K562 (cell line): ENCODE measurements at regions not wholly inside any gene's neighbourhood (a gene's known extent, or its start where the extent isn't known, plus 50 kb on each side); places are given as distances from the start of the nearest gene placed in this dataset.
A peak's percentile ranks its signal among the peaks of the same experiment; 100 is the strongest.

Source experiments
- ATAC-seq: fragments of 200-7000 bp; cut with Tn5 transposase; 3 replicates; pipeline ENCODE4 v1.9.1; 2020; ENCODE audit warnings: moderate library complexity
- BruUV-seq: library from RNA; stranded (reverse); fragments of 400-500 nt; replicated peaks from 2 replicates; lab custom pipeline; 2021; lab: Mats Ljungman, UMichigan
- CTCF ChIA-PET: fragments of 300-600 bp; formaldehyde crosslinking; extraction: SDS; loops from one replicate; lab custom pipeline; 2021; ENCODE audit warnings: low intra/inter-chr PET ratio; lab: Yijun Ruan, JAX
- POLR2A ChIA-PET: fragments of 300-600, 350-650 bp; sonication (Branson Sonifier 250); formaldehyde crosslinking; extraction: SDS; loops from one replicate; lab custom pipeline; 2021; ENCODE audit warnings: antibody characterized with exemption, inconsistent platforms; lab: Yijun Ruan, JAX
- DNase-seq, 4 experiments: peaks; one replicate each; pipeline versions ENCODE4 v3.0.0 to v3.0.0-alpha.2; 2011 to 2018; ENCODE audit warnings: low spot score in 3 of 4, mixed read lengths in 3 of 4; ENCODE audit errors: extremely low read depth in 1 of 4
- FAIRE-seq: peaks from 2 replicates; lab custom pipeline; 2011; peaks lifted over from hg19 to GRCh38; lab: Jason Lieb, UNC
- H2AFZ ChIP-seq: 2 replicates; pipeline ENCODE4 v1.6.0; 2011; ENCODE audit warnings: low read depth, low read length, control low read depth, inconsistent platforms
- H3K27ac ChIP-seq: fragments of 200-600 bp; 3 replicates; pipeline ENCODE4 v1.8.0; 2011; ENCODE audit warnings: low read depth, mild to moderate bottlenecking, control low read depth, inconsistent platforms, low read length, moderate library complexity, mixed read lengths; ENCODE audit errors: extremely low read depth
- H3K27me3 ChIP-seq, 2 experiments: fragments of 300-600 bp in 1 of 2; 2 replicates in 1 of 2; 3 replicates in 1 of 2; pipeline versions ENCODE4 v1.6.0 to v1.8.0; 2011; ENCODE audit warnings: inconsistent platforms in 2 of 2, low read length in 2 of 2, mild to moderate bottlenecking in 1 of 2, mixed read lengths in 1 of 2, moderate library complexity in 1 of 2; ENCODE audit not compliant: control insufficient read depth in 2 of 2, insufficient read depth in 2 of 2
- H3K36me3 ChIP-seq: fragments of 300-600 bp; 3 replicates; pipeline ENCODE4 v1.8.0; 2011; ENCODE audit warnings: mild to moderate bottlenecking, low read length, inconsistent platforms; ENCODE audit not compliant: control insufficient read depth, insufficient read depth
- H3K4me1 ChIP-seq, 2 experiments: fragments of 200-600 bp in 1 of 2; replicated peaks in 1 of 2; 2 replicates in 1 of 2; 3 replicates in 1 of 2; pipeline versions ENCODE4 v1.5.1 to v1.8.0; 2011; ENCODE audit warnings: inconsistent platforms in 2 of 2, low read length in 2 of 2, mild to moderate bottlenecking in 1 of 2, mixed read lengths in 1 of 2, moderate library complexity in 1 of 2; ENCODE audit not compliant: control insufficient read depth in 2 of 2, insufficient read depth in 2 of 2
- H3K4me2 ChIP-seq: 2 replicates; pipeline ENCODE4 v1.6.1; 2011; ENCODE audit warnings: low read length, control low read depth, inconsistent platforms, mixed read lengths; ENCODE audit not compliant: insufficient read depth
- H3K4me3 ChIP-seq: fragments of 200-600 bp; sonication (generic), shearing (Covaris generic); 2 replicates; pipeline ENCODE4 v1.5.1; 2016; ENCODE audit warnings: control low read depth, inconsistent platforms
- H3K79me2 ChIP-seq: fragments of 200-600 bp; 3 replicates; pipeline ENCODE4 v1.8.0; 2011; ENCODE audit warnings: low read length, inconsistent platforms; ENCODE audit not compliant: control insufficient read depth, insufficient read depth
- H3K9ac ChIP-seq, 2 experiments: 2 replicates each; pipeline versions ENCODE4 v1.6.0 to v1.6.1; 2011; ENCODE audit warnings: low read depth in 2 of 2, low read length in 2 of 2, control low read depth in 1 of 2, inconsistent platforms in 1 of 2, mild to moderate bottlenecking in 1 of 2, mixed read lengths in 1 of 2; ENCODE audit not compliant: insufficient read depth in 1 of 2
- H3K9me1 ChIP-seq: one replicate; pipeline ENCODE4 v1.6.0; 2011; ENCODE audit warnings: inconsistent platforms, mild to moderate bottlenecking, low read length, moderate library complexity; ENCODE audit not compliant: control insufficient read depth, insufficient read depth
- H3K9me3 ChIP-seq: replicated peaks from 2 replicates; pipeline ENCODE4 v1.5.1; 2011; ENCODE audit warnings: low read depth, low read length, inconsistent platforms; ENCODE audit not compliant: control insufficient read depth, insufficient read depth
- H4K20me1 ChIP-seq: replicated peaks from 2 replicates; pipeline ENCODE4 v1.6.1; 2011; ENCODE audit warnings: low read length, inconsistent platforms, mixed read lengths; ENCODE audit not compliant: control insufficient read depth, insufficient read depth
- CXXC5 ChIP-seq: fragments of 250-450 bp; sonication (Bioruptor Pico); IDR thresholded peaks from 2 replicates; pipeline ENCODE4 v1.8.0; 2022; ENCODE audit warnings: inconsistent platforms, mild to moderate bottlenecking, moderate library complexity
- DNMT1 ChIP-seq: fragments of 450-650 bp; IDR thresholded peaks from 2 replicates; pipeline ENCODE4 v1.6.1; 2016; ENCODE audit warnings: antibody characterized with exemption, mild to moderate bottlenecking
- EGR1 ChIP-seq: fragments of 450-650 bp; conservative IDR thresholded peaks from 2 replicates; pipeline ENCODE4 v1.6.1; 2017; ENCODE audit warnings: mild to moderate bottlenecking
- HDAC8 ChIP-seq: fragments of 450-650 bp; IDR thresholded peaks from 2 replicates; pipeline ENCODE4 v1.6.1; 2016; ENCODE audit warnings: mild to moderate bottlenecking, missing genetic modification characterization, moderate library complexity, missing compliant biosample characterization
- IFI16 ChIP-seq: fragments of 250-450 bp; sonication (Bioruptor Pico); IDR thresholded peaks from 2 replicates; pipeline ENCODE4 v2.1.2; 2022; ENCODE audit warnings: mild to moderate bottlenecking, inconsistent platforms
- KHSRP ChIP-seq: fragments of 450-650 bp; IDR thresholded peaks from 2 replicates; pipeline ENCODE4 v1.6.1; 2017
- PHB ChIP-seq: fragments of 250-450 bp; sonication (Bioruptor Pico); IDR thresholded peaks from 2 replicates; pipeline ENCODE4 v1.5.0; 2021
- PHB2 ChIP-seq: fragments of 450-650 bp; IDR thresholded peaks from 2 replicates; pipeline ENCODE4 v1.6.1; 2017; ENCODE audit warnings: low read depth
- ZKSCAN8 ChIP-seq: fragments of 200-800 bp; sonication (Bioruptor generic); IDR thresholded peaks from 2 replicates; pipeline ENCODE4 v1.6.1; 2016; ENCODE audit warnings: missing genetic modification characterization, missing compliant biosample characterization
- ZNF253 ChIP-seq: fragments of 250-450 bp; sonication (Bioruptor Pico); conservative IDR thresholded peaks from 2 replicates; pipeline ENCODE4 v1.6.1; 2021; ENCODE audit warnings: mild to moderate bottlenecking
- ZNF324 ChIP-seq: fragments of 250-450 bp; sonication (Bioruptor Pico); IDR thresholded peaks from 2 replicates; pipeline ENCODE4 v1.4.0; 2020; ENCODE audit warnings: mild to moderate bottlenecking
- WGBS: fragments of 100-300 bp; shearing (Covaris generic); methylation state at CpG from one replicate; pipeline ENCODE4 v1.1.6; 2016; ENCODE audit warnings: low coverage, mixed read lengths; ENCODE audit not compliant: insufficient coverage; ENCODE audit errors: missing lambda C conversion rate; 5-methylcytosine and 5-hydroxymethylcytosine counted together
- in situ Hi-C: fragments of 300-500 bp; cut with MboI; formaldehyde crosslinking; loops from 4 replicates; pipeline ENCODE4 v1.15.0; 2018; ENCODE audit warnings: inconsistent platforms, mixed read lengths
- intact Hi-C: fragments of 100-400 bp; cut with micrococcal nuclease; formaldehyde crosslinking; loops from 2 replicates; pipeline ENCODE4 v1.14.2; 2022
- TF ChIP-seq, protein P1 (sequence below): fragments of 200-400 bp; formaldehyde crosslinking; IDR thresholded peaks from 2 replicates; pipeline ENCODE4 v1.6.1; 2017; ENCODE audit warnings: mild to moderate bottlenecking, low read depth, low read length, moderate library complexity
- TF ChIP-seq, protein P2 (sequence below): fragments of 250-450 bp; sonication (Bioruptor Pico); IDR thresholded peaks from 2 replicates; pipeline ENCODE4 v1.8.0; 2022; ENCODE audit warnings: inconsistent platforms, mild to moderate bottlenecking, moderate library complexity, borderline replicate concordance

DNA sequence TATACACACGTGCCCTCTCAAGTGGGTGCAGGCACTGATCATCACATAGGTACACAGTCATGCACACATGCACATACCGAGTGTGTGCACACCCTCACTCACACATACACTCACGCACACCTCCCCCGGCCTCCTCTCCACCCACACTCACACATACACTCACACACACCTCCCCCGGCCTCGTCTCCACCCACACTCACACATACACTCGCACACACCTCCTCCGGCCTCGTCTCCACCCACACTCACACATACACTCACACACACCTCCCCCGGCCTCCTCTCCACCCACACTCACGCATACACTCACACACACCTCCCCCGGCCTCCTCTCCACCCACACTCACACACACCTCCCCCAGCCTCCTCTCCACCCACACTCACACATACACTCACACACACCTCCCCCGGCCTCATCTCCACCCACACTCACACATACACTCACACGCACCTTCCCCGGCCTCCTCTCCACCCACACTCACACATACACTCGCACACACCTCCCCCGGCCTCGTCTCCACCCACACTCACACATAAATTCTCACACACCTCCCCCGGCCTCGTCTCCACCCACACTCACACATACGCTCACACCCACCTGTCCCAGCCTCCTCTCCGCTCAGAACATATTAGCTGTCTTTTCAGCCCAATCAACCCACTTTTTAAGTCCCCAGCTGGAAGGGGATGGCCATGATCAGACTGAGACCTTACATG, 105.2 kb upstream of the VSTM2B start:
- Histone ChIP-seq H2AFZ (no peak overlapping the region), H3K9me3 (no peaks in the 10 kb centered on the region), H3K36me3 (no peaks in the 10 kb centered on the region), H3K9ac (no peak overlapping the region), H3K4me1 (no peaks in the 10 kb centered on the region), H3K4me3 (no peak overlapping the region), H3K4me2 (no peak overlapping the region), H3K79me2 (no peaks in the 10 kb centered on the region), H3K27me3 (no peaks in the 10 kb centered on the region; a peak in 1 of 5 replicates), H3K9me1 (no peaks in the 10 kb centered on the region), H4K20me1 (no peaks in the 10 kb centered on the region), H3K27ac (no peak overlapping the region)
- TF ChIP-seq EGR1 (peak; percentile 18; the same call in 1 of the 2 replicates), ZKSCAN8 (CRISPR knock-in tag) (no peak)
- DNase-seq (no peak), FAIRE-seq (no peak), ATAC-seq (no peak)
- 3% methylated on average over 14 of the region's 22 CpGs for WGBS
- BruUV-seq = no TSS peak
- in situ Hi-C loops = no loop called here
- ChIA-PET CTCF (no interaction called here), POLR2A (no interaction called here)
- intact Hi-C loops = no loop called here

DNA sequence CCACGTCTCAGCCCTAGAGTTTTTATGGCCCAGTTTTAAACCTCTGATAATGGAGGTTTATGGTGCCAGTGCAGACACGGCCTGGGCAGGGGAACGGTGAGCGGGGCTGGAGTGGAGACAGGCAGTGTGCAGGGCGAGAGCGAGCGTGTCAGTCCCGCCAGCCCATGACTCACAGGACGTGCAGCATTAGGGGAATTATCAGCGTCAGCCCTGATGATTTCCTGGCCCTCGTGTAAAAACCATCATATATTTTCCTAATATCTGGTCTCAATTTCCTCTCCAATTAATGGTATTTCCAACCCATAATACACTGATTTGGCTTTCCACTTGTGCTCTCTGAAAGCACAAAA, 104.6 kb upstream of the VSTM2B start:
- POLR2A ChIA-PET = no interaction called here
- intact Hi-C loops = no loop called here
- Histone ChIP-seq H3K9me3 (no peaks in the 10 kb centered on the region), H3K27me3 (no peaks in the 10 kb centered on the region; a peak in 1 of 5 replicates), H3K79me2 (no peaks in the 10 kb centered on the region), H2AFZ (no peak overlapping the region), H3K36me3 (no peaks in the 10 kb centered on the region), H4K20me1 (no peaks in the 10 kb centered on the region), H3K4me3 (no peak overlapping the region), H3K4me2 (no peak overlapping the region), H3K27ac (no peak overlapping the region), H3K9ac (no peak overlapping the region), H3K4me1 (no peaks in the 10 kb centered on the region), H3K9me1 (no peaks in the 10 kb centered on the region)
- no TSS peak for BruUV-seq
- FAIRE-seq = no peak
- 0% methylated on average over 11 of the region's 11 CpGs for WGBS
- in situ Hi-C loops = no loop called here
- no peak for DNase-seq
- CTCF ChIA-PET = no interaction called here
- no peak for ATAC-seq
- TF ChIP-seq ZNF324 (CRISPR knock-in tag) (no peak), DNMT1 (no peak), PHB2 (no peak), HDAC8 (no peak), PHB (no peak), KHSRP (no peak), ZNF253 (no peak), ZKSCAN8 (CRISPR knock-in tag) (no peak), CXXC5 (CRISPR knock-in tag) (no peak), IFI16 (CRISPR knock-in tag) (no peak)
- TF ChIP-seq, protein P1, sequence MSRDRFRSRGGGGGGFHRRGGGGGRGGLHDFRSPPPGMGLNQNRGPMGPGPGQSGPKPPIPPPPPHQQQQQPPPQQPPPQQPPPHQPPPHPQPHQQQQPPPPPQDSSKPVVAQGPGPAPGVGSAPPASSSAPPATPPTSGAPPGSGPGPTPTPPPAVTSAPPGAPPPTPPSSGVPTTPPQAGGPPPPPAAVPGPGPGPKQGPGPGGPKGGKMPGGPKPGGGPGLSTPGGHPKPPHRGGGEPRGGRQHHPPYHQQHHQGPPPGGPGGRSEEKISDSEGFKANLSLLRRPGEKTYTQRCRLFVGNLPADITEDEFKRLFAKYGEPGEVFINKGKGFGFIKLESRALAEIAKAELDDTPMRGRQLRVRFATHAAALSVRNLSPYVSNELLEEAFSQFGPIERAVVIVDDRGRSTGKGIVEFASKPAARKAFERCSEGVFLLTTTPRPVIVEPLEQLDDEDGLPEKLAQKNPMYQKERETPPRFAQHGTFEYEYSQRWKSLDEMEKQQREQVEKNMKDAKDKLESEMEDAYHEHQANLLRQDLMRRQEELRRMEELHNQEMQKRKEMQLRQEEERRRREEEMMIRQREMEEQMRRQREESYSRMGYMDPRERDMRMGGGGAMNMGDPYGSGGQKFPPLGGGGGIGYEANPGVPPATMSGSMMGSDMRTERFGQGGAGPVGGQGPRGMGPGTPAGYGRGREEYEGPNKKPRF = no peak
- TF ChIP-seq, protein P2, sequence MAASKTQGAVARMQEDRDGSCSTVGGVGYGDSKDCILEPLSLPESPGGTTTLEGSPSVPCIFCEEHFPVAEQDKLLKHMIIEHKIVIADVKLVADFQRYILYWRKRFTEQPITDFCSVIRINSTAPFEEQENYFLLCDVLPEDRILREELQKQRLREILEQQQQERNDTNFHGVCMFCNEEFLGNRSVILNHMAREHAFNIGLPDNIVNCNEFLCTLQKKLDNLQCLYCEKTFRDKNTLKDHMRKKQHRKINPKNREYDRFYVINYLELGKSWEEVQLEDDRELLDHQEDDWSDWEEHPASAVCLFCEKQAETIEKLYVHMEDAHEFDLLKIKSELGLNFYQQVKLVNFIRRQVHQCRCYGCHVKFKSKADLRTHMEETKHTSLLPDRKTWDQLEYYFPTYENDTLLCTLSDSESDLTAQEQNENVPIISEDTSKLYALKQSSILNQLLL = no peak
